ENCODE measurements at regions not wholly inside any gene's neighbourhood (a gene's known extent, or its start where the extent isn't known, plus 50 kb on each side); places are given as distances from the start of the nearest gene placed in this dataset.

GRCh38 chr10:130985158-130985753, 326.3 kb downstream of the TCERG1L start:
- DNase-seq: no peak

DNA sequence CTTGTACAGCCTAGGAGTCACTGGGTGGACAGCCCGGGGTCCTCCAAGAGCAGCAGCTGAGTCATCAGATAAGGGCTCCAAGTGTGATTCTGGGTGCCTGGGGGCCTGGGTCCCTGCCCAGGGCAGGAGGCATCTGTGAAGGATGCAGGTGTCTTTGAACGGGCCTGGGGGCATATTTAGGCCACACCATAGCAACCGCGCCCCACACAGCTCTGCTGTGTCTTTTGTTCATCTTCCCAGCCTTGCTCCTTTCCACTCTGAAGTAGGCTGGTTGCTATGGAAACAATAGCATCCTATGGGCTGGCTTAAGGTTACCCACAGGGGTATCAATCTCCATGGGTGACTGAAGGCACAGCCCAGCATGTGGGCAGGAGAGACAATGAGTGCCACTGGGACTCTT, 324.7 kb downstream of the TCERG1L start:
- no peak for DNase-seq

- no peak for DNase-seq
Measured at GRCh38 chr10:130987401-130987800, 324.1 kb downstream of the TCERG1L start.

DNA sequence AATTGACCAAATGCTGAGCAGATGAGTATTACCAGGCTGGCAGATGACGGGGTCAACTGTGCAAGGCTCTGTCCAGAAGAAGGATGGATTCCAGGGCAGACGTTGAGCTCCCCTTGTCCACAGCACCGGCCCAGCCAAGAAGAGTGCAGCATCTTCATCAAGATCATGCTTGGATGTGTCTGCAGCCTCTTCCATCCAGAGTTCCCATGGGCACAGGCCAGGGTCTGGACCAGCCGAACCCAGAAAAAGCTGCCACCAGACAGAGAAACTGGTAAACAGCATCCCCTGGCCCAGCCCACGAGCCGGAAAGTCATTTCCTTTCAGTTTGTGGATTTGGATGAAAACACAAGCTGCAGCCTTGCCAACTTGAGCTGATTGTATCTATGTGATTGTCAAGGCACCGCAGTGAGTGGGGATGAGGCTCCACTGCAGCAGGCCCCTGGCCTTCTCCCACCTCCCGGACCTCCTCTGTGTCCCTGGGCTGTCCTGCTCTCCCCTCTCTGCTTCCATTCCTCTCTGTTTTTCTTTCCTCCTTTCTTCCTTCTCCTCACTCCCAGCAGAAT, 321.8 kb downstream of the TCERG1L start:
- no peak for DNase-seq

GRCh38 chr10:130990486-130990885, 321.0 kb downstream of the TCERG1L start:
- no peak for DNase-seq

DNA sequence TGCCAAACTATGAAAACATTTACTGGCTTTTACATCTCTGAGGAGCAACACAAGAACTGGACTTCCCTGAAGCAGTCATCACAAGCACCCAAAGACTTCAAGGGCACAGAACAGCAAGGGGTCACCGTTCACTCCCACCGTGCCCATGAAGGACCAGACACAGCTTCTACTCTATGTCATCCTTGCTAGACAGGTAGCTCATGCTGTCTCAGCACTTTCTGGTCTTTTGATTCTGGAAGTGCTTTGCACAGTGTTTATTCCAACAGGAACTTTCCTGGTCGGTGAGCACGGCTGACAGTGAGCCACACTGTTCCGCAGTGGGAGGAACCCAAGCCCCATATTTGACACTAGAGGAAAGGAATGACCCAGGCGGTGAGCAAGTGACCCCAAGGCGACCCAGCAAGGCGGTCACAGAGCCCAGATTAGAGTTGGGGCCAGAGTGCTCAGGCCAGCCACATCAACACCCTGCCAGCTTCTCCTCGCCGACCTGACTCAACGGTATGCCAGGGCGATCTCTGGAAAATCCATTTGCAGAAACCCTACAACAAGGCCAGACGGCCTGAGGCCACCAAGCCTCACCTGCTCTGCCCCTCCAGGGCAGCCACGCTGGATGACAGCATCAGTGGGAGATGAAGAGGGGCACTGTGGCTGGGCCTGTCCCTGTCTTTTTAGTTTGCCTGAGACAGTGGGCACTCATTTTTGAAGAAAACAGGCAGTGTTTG, 318.6 kb downstream of the TCERG1L start:
- DNase-seq: no peak

GRCh38 chr10:130993612-130994011, 317.9 kb downstream of the TCERG1L start:
- DNase-seq: no peak

- no peak for DNase-seq
Measured at GRCh38 chr10:130994191-130994590, 317.3 kb downstream of the TCERG1L start.

GRCh38 chr10:130994845-130995244, 316.7 kb downstream of the TCERG1L start:
- DNase-seq: no peak

DNA sequence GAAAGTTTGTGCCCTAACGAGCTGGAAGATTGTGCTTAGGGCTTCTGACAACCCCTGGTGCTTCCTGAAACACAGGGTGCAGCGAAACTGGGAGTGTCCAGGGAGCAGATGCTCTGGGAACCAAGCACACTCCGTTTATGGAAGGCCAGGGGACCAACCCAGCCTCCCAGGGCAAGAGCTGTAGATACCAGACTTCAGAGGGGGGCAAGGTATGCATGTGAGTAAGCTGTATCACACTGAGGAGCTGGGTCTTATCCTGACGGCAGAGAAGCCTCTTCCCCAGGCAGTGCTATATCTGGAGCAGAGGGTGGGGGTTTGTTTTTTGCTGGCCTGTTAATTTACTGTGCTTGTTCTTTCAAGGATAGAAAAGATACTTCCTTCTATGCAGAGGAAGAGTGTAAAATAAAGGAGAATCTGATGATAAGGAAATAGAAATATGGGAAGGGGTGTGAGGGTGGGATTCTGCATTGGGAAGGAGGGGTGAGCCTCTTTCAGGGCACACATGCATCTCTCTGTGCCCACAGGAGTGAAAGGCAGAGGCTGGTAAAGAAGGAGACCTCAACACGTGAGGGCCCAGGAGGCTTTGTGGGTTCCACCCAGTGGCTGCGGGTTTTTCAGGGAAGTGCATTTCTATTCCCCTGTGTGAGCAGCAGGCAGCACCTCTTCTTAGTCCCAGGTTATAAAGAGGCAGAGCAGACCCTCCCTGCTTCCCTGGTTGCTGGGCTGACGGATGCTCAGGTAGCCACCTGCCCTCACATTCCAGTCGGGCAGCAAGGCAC, 314.1 kb downstream of the TCERG1L start:
- no peak for DNase-seq

GRCh38 chr10:130998046-130998435, 313.5 kb downstream of the TCERG1L start:
- DNase-seq: no peak

DNA sequence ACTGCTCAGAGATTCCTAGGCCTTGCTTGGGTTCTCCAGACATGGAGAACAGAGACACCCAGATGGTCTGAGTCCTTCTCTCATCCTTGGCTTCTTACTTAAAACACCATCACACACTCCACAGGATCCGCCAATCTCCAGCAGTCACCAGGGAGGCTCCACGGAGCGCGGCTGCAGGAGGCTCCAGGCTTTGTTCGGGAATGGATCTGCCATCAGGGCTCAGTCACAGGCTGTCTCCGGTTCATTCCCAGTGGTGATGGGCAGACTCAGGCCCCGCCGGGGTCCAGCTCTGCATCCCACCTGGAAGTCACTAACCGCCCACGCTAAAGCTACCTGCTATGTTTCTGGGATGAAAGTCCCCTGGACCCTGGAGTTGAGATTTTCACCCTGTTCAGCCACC, 312.9 kb downstream of the TCERG1L start:
- DNase-seq: no peak

- DNase-seq: no peak
Measured at GRCh38 chr10:130999376-131000202, 311.9 kb downstream of the TCERG1L start.

DNA sequence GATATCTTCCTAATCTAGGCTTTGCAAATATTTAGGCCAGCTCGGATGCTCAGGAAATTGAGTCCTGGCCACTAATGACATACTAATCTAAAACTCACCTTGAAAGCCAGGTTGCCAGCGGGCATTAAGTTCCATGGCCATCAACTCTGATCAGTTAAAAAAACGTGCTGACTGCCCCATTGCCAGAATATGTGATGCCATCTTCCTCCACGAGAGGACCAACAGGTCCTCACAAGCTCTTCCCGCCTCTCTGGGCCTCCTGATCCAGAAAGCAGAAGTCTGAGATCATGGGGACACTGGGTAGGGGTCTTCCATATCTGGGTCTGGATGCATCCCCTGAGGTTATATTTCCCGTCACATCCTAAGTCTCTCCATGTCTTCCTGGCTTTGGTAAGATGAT, 311.3 kb downstream of the TCERG1L start:
- no peak for DNase-seq

DNA sequence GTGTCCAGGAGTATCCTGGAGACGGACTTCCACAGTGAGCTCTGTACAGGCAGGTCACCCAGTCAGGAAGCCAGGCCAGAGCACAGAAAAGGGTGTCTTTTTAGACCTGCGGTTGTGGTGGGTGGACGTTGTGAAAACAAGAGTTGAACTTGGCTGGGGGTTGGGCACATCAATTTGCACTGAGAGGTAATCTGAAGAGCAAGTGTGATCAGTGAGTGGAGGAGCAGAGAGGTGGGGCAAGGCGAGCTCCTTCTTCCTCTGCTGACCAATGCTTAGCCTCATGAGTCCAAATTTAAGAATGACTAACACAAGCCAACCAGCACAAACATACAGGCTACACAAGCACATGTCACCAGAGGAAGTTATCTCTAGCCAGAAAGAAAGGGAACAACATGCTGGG, 310.8 kb downstream of the TCERG1L start:
- no peak for DNase-seq

DNA sequence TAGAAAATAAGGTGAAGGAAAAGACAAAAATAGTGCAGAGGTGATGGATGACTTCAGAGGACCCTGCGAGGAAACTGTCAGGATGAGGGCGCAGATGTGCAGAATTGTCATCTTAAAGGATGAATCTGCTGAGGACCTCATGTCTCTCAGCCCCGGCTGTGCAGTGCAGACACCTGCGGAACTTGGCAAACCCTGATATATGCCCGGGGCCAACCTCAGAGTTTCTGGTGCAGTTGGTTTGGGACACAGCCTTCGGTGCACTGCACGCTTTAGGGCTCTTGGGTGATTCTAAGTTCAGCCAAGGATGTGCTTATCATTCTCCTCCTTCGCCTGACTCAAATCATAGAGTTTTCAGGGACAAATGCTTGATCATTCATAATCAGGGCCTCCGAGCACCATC, 310.1 kb downstream of the TCERG1L start:
- DNase-seq: no peak

DNA sequence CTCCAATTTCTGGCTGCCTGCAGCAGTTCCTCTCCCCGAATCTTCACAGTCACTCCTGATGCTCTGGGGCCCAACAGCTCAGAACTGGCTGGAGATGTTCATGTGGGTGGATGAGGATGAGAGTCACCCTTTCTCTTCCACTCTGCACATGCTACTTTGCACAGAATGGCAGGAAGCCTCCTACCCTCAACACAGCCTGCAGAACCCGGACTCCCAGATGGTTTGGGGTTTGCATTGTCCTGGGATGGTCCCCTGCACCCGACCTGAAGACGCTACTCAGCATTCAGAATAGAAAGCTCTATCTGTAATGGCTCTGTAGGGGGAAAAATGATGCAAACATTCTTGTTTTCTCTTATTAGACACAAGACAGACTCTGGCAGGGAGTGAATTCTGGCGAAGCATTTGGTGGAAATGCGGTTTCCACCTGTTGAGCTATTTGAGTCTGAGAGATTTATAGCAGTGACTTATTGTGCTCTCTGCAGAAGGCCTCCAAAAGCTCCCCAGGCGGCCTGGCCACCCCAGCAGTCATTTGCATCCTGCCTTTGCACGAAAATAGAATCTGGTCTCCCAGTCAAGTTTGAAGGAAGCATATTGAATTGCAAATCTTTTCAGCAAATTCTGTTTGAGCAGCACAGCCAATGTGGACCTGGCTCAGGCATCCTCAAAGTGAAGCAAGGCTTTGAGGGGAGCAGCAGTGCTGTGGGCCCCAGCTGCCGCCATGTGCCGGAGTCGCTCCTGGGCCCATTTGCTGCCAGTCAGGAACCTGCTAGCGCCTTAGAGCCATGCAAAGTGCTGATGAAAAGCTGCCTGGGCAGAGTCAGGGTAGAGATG, 309.3 kb downstream of the TCERG1L start:
- no peak for DNase-seq

- DNase-seq: no peak
Measured at GRCh38 chr10:131003455-131003854, 308.1 kb downstream of the TCERG1L start.

DNA sequence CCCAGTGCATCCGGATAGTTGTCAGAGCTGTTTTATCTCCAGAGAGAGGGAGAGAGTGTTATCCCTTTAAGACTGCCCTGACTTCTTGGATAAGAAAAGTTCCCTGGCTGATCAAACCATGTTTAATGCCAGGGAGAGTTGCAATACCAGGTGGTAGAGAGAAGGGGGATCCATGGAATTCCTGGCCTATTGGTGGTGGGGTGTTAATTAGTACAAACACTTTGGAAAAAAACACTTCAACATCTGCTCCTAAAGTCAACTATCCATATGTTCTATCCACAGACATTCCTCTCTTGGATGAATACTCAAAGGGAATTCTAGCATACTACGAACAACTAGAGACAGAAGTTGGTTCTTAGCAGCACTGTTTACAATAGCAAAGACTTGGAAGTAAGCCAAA, 307.2 kb downstream of the TCERG1L start:
- DNase-seq: no peak

GRCh38 chr10:131006458-131007256, 304.9 kb downstream of the TCERG1L start:
- DNase-seq: no peak

GRCh38 chr10:131009791-131010190, 301.7 kb downstream of the TCERG1L start:
- no peak for DNase-seq

Measured in activated CD4-positive, alpha-beta T cell treated with anti-CD3 and anti-CD28 coated beads, Interleukin-2, amount 50 U/mL, for 1 hour (primary cell).